Nephron (organoid): ENCODE measurements at regions not wholly inside any gene's neighbourhood (a gene's known extent, or its start where the extent isn't known, plus 50 kb on each side); places are given as distances from the start of the nearest gene placed in this dataset.

Experiments
- H3K27ac Mint-ChIP-seq, 3 experiments: 2 replicates each; pipeline ENCODE4 v1.8.0; 2020; ENCODE audit warnings: mixed read lengths in 3 of 3, mild to moderate bottlenecking in 2 of 3, moderate library complexity in 1 of 3
- H3K27me3 Mint-ChIP-seq: 2 replicates; pipeline ENCODE4 v1.8.0; 2021; ENCODE audit warnings: low read depth, mild to moderate bottlenecking, moderate library complexity, mixed read lengths
- H3K36me3 Mint-ChIP-seq: 2 replicates; pipeline ENCODE4 v1.8.0; 2020; ENCODE audit warnings: low read depth, mixed read lengths
- H3K4me1 Mint-ChIP-seq: 2 replicates; pipeline ENCODE4 v1.8.0; 2020; ENCODE audit warnings: mixed read lengths
- H3K4me3 Mint-ChIP-seq, 3 experiments: 2 replicates each; pipeline ENCODE4 v1.8.0; 2020; ENCODE audit warnings: mild to moderate bottlenecking in 3 of 3, mixed read lengths in 3 of 3, moderate library complexity in 2 of 3
- H3K9me3 Mint-ChIP-seq: 2 replicates; pipeline ENCODE4 v1.8.0; 2020; ENCODE audit warnings: mixed read lengths
- TF ChIP-seq, protein P1 (sequence below), 3 experiments: fragments of 200-600 bp; sonication (generic); IDR thresholded peaks; one replicate each; pipeline ENCODE4 v1.5.0; 2021; ENCODE audit warnings: antibody characterized with exemption in 3 of 3; ENCODE audit not compliant: unreplicated experiment in 3 of 3

GRCh38 chr5:22988937-22989336, 135.8 kb upstream of the CDH12 start:
- Mint-ChIP-seq H3K9me3 (peaks cover 3% of the 10 kb centered on the region), H3K27ac (no peak overlapping the region), H3K36me3 (no peaks in the 10 kb centered on the region), H3K4me3 (no peak overlapping the region), H3K27me3 (no peaks in the 10 kb centered on the region), H3K4me1 (no peaks in the 10 kb centered on the region)
- TF ChIP-seq, protein P1, sequence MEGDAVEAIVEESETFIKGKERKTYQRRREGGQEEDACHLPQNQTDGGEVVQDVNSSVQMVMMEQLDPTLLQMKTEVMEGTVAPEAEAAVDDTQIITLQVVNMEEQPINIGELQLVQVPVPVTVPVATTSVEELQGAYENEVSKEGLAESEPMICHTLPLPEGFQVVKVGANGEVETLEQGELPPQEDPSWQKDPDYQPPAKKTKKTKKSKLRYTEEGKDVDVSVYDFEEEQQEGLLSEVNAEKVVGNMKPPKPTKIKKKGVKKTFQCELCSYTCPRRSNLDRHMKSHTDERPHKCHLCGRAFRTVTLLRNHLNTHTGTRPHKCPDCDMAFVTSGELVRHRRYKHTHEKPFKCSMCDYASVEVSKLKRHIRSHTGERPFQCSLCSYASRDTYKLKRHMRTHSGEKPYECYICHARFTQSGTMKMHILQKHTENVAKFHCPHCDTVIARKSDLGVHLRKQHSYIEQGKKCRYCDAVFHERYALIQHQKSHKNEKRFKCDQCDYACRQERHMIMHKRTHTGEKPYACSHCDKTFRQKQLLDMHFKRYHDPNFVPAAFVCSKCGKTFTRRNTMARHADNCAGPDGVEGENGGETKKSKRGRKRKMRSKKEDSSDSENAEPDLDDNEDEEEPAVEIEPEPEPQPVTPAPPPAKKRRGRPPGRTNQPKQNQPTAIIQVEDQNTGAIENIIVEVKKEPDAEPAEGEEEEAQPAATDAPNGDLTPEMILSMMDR (IDR thresholded peaks at IDR 0.05; ENCODE audit: unreplicated experiment in 3 of 3): no peak

DNA sequence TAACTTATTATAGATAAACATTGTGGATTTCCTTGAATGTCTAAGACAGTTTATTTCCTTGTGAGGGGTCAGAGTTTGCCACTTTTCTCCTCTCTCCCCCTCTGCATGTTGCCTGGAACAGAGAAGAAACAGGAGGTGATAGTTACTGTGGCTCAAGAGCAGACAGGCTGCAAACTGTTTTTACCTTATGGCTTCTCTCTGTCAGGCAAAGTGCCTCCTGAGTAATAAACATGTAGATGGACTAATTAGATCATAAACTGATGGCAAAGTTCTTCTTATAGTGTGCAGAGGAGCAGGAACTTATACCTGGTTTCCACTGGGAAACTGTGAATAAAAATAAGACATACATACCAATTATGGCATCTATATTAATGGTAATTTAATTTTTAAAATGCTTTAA, 133.1 kb upstream of the CDH12 start:
- H3K9me3 Mint-ChIP-seq: no peaks in the 10 kb centered on the region
- H3K4me1 Mint-ChIP-seq: no peaks in the 10 kb centered on the region
- TF ChIP-seq, protein P1 (IDR thresholded peaks at IDR 0.05; ENCODE audit: unreplicated experiment in 3 of 3): no peak
- H3K4me3 Mint-ChIP-seq: no peak overlapping the region
- H3K27ac Mint-ChIP-seq: no peak overlapping the region
- H3K36me3 Mint-ChIP-seq: no peaks in the 10 kb centered on the region
- no peaks in the 10 kb centered on the region for H3K27me3 Mint-ChIP-seq

- H3K27me3 Mint-ChIP-seq: no peaks in the 10 kb centered on the region
- no peaks in the 10 kb centered on the region for H3K36me3 Mint-ChIP-seq
- H3K4me1 Mint-ChIP-seq: no peaks in the 10 kb centered on the region
- H3K4me3 Mint-ChIP-seq: no peak overlapping the region
- H3K27ac Mint-ChIP-seq: no peak overlapping the region
- H3K9me3 Mint-ChIP-seq: no peaks in the 10 kb centered on the region
- TF ChIP-seq, protein P1 (IDR thresholded peaks at IDR 0.05; ENCODE audit: unreplicated experiment in 3 of 3): no peak
Measured at GRCh38 chr5:22985446-22985845, 132.3 kb upstream of the CDH12 start.

DNA sequence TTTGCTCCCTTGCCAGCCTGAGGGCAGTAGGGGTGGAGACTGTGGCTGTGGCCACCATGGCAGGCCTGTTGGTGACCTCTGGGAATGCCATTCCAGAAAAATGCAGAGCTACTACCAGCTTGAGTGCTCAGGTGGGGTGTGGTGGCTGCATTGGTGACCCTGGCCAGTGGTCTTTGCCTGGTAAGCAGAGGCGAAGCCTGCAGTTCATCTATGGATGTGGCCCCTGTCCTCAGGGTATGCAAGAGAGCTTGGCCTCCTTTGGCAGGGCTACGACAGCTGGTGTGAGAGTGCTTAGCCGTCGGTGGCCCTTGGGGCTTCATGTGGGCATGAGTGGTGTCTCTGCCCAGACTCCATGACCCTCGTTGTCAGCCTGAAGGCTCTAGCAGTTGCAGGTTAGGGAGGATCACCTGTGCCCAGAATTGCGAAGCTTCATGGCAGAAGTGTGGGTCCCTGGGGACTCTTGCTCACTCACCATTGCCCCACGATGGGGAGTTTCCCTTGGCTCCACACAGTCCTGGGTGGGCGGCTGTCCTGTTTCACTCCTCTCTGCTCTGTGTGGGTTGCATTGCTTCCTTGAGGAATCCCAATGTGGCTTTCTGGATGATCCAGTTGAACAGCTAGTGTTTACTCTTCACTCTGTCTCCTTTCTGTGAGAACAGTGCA, 117.9 kb upstream of the CDH12 start:
- Mint-ChIP-seq H3K36me3 (no peaks in the 10 kb centered on the region), H3K4me3 (no peak overlapping the region), H3K27ac (no peak overlapping the region), H3K27me3 (peaks cover 3% of the 10 kb centered on the region), H3K9me3 (peaks cover 25% of the 10 kb centered on the region), H3K4me1 (no peaks in the 10 kb centered on the region)
- TF ChIP-seq, protein P1 (IDR thresholded peaks at IDR 0.05; ENCODE audit: unreplicated experiment in 3 of 3): no peak

DNA sequence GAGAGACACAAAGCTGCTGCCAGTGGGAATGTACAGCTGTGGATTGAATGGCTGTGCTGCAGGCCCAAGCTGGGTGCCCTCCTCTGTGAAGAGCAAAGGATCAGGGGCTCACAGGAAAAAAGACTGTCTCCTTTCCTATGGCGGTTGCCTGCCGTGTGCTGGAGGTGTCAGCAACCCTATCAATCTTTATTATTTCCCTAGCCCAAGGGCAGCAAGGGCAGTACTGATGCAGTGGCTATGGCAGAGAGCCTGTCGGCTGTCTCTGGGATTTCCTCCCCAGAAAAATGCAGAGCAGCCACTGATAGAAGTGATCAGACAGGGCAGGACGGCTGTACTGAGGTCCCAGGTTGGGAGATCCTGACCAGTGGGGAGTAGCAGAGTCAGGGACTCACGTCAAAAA, 117.3 kb upstream of the CDH12 start:
- H3K27me3 Mint-ChIP-seq: peaks cover 3% of the 10 kb centered on the region
- H3K4me1 Mint-ChIP-seq: no peaks in the 10 kb centered on the region
- no peaks in the 10 kb centered on the region for H3K36me3 Mint-ChIP-seq
- no peak overlapping the region for H3K4me3 Mint-ChIP-seq
- no peak overlapping the region for H3K27ac Mint-ChIP-seq
- TF ChIP-seq, protein P1 (IDR thresholded peaks at IDR 0.05; ENCODE audit: unreplicated experiment in 3 of 3): no peak
- peaks cover 25% of the 10 kb centered on the region for H3K9me3 Mint-ChIP-seq

DNA sequence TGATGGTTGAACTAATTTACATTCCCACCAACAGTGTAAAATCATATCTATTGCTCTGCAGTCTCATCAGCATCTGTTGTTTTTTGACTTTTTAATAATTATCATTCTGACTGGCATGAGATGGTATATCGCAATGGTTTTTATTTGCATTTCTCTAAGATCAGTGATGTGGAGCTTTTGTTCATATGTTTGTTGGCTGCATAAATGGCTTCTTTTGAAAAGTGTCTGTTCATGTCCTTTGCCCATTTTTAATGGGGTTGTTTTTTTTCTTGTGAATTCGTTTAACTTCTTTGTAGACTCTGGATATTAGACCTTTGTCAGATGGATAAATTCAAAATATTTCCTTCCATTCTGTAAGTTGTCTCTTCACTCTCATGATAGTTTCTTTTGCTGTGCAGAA, 115.2 kb upstream of the CDH12 start:
- Mint-ChIP-seq H3K27me3 (peaks cover 3% of the 10 kb centered on the region), H3K4me1 (no peaks in the 10 kb centered on the region), H3K36me3 (no peaks in the 10 kb centered on the region), H3K9me3 (peaks cover 25% of the 10 kb centered on the region), H3K4me3 (no peak overlapping the region), H3K27ac (no peak overlapping the region)
- TF ChIP-seq, protein P1 (IDR thresholded peaks at IDR 0.05; ENCODE audit: unreplicated experiment in 3 of 3): no peak
